WTC11 (cell line): ENCODE measurements at regions not wholly inside any gene's neighbourhood (a gene's known extent, or its start where the extent isn't known, plus 50 kb on each side); places are given as distances from the start of the nearest gene placed in this dataset.
A peak's percentile ranks its signal among the peaks of the same experiment; 100 is the strongest.

Experiments
- ATAC-seq: fragments of 200-7000 bp; cut with Tn5 transposase; 2 replicates; pipeline ENCODE4 v1.10.0; 2021; ENCODE audit warnings: mild to moderate bottlenecking, moderate library complexity
- CTCF ChIA-PET: fragments of 300-600 bp; sonication (Branson Sonifier 250); formaldehyde crosslinking; loops from one replicate; lab custom pipeline; 2021; ENCODE audit warnings: antibody characterized with exemption; lab: Charles Lee
- POLR2A ChIA-PET: fragments of 350-600 bp; sonication (Branson Sonifier 250); formaldehyde crosslinking; loops from one replicate; lab custom pipeline; 2021; ENCODE audit warnings: antibody characterized with exemption; lab: Charles Lee
- DNase-seq: peaks from one replicate; pipeline ENCODE4 v3.0.0; 2021; ENCODE audit warnings: low spot score
- H3K27ac Mint-ChIP-seq: 2 replicates; pipeline ENCODE4 v1.8.0; 2021; ENCODE audit warnings: mixed read lengths
- H3K27me3 Mint-ChIP-seq: 2 replicates; pipeline ENCODE4 v1.8.0; 2021; ENCODE audit warnings: low read depth, mild to moderate bottlenecking, moderate library complexity, mixed read lengths
- H3K36me3 Mint-ChIP-seq: 2 replicates; pipeline ENCODE4 v1.8.0; 2021; ENCODE audit warnings: mixed read lengths
- H3K4me1 Mint-ChIP-seq: 2 replicates; pipeline ENCODE4 v1.8.0; 2022; ENCODE audit warnings: mixed read lengths
- H3K4me3 Mint-ChIP-seq: 2 replicates; pipeline ENCODE4 v1.8.0; 2021; ENCODE audit warnings: mild to moderate bottlenecking, moderate library complexity, mixed read lengths
- H3K9me3 Mint-ChIP-seq: 2 replicates; pipeline ENCODE4 v1.8.0; 2021; ENCODE audit warnings: mixed read lengths
- CREB1 ChIP-seq: sonication (generic); formaldehyde crosslinking; IDR thresholded peaks from 2 replicates; pipeline ENCODE4 v1.8.0; 2023; ENCODE audit warnings: mild to moderate bottlenecking, missing genetic modification reagents
- GABPB1 ChIP-seq: sonication (generic); formaldehyde crosslinking; IDR thresholded peaks from 2 replicates; pipeline ENCODE4 v1.8.1; 2023; ENCODE audit warnings: mild to moderate bottlenecking, missing genetic modification reagents
- HMGA2 ChIP-seq: fragments of 250-450 bp; sonication (Bioruptor Pico); IDR thresholded peaks from 2 replicates; pipeline ENCODE4 v1.4.0; 2021; ENCODE audit warnings: mild to moderate bottlenecking, moderate library complexity
- IRF2 ChIP-seq: sonication (generic); formaldehyde crosslinking; IDR thresholded peaks from 2 replicates; pipeline ENCODE4 v1.8.0; 2022; ENCODE audit warnings: low read depth, missing genetic modification reagents, borderline replicate concordance
- OVOL2 ChIP-seq: fragments of 250-450 bp; sonication (Bioruptor Pico); IDR thresholded peaks from 2 replicates; pipeline ENCODE4 v1.9.0; 2021; ENCODE audit warnings: mild to moderate bottlenecking, borderline replicate concordance
- RELA ChIP-seq: sonication (generic); formaldehyde crosslinking; IDR thresholded peaks from 2 replicates; pipeline ENCODE4 v1.8.1; 2022; ENCODE audit warnings: missing genetic modification reagents, mild to moderate bottlenecking, borderline replicate concordance
- SMAD4 ChIP-seq: sonication (generic); formaldehyde crosslinking; IDR thresholded peaks from 2 replicates; pipeline ENCODE4 v1.8.0; 2022; ENCODE audit warnings: mild to moderate bottlenecking, missing genetic modification reagents
- SP1 ChIP-seq: sonication (generic); formaldehyde crosslinking; conservative IDR thresholded peaks from 2 replicates; pipeline ENCODE4 v1.8.1; 2022; ENCODE audit warnings: missing genetic modification reagents
- TEAD4 ChIP-seq: sonication (generic); formaldehyde crosslinking; IDR thresholded peaks from 2 replicates; pipeline ENCODE4 v1.8.0; 2022; ENCODE audit warnings: mild to moderate bottlenecking, missing genetic modification reagents
- ZNF138 ChIP-seq: sonication (generic); formaldehyde crosslinking; conservative IDR thresholded peaks from 2 replicates; pipeline ENCODE4 v1.8.1; 2022; ENCODE audit warnings: mild to moderate bottlenecking, moderate library complexity, missing genetic modification reagents
- ZNF423 ChIP-seq: fragments of 250-450 bp; sonication (Bioruptor Pico); IDR thresholded peaks from 2 replicates; pipeline ENCODE4 v2.1.2; 2022; ENCODE audit warnings: mild to moderate bottlenecking, moderate library complexity
- TF ChIP-seq, protein P1 (sequence below): sonication (generic); formaldehyde crosslinking; IDR thresholded peaks from 2 replicates; pipeline ENCODE4 v1.8.0; 2022; ENCODE audit warnings: mild to moderate bottlenecking, missing genetic modification reagents
- TF ChIP-seq, protein P2 (sequence below): sonication (generic); formaldehyde crosslinking; IDR thresholded peaks from 2 replicates; pipeline ENCODE4 v1.8.1; 2022; ENCODE audit warnings: mild to moderate bottlenecking, missing genetic modification reagents, moderate library complexity, borderline replicate concordance
- TF ChIP-seq, protein P3 (sequence below): sonication (generic); formaldehyde crosslinking; IDR thresholded peaks from 2 replicates; pipeline ENCODE4 v1.8.1; 2022; ENCODE audit warnings: missing genetic modification reagents, borderline replicate concordance
- TF ChIP-seq, protein P4 (sequence below): sonication (generic); formaldehyde crosslinking; IDR thresholded peaks from 2 replicates; pipeline ENCODE4 v1.8.1; 2022; ENCODE audit warnings: low read depth, mild to moderate bottlenecking, moderate library complexity, missing genetic modification reagents, borderline replicate concordance
- TF ChIP-seq, protein P5 (sequence below): sonication (generic); formaldehyde crosslinking; IDR thresholded peaks from 2 replicates; pipeline ENCODE4 v1.8.0; 2022; ENCODE audit warnings: missing genetic modification reagents
- TF ChIP-seq, protein P6 (sequence below): sonication (generic); formaldehyde crosslinking; IDR thresholded peaks from 2 replicates; pipeline ENCODE4 v1.8.0; 2023; ENCODE audit warnings: missing genetic modification reagents
- TF ChIP-seq, protein P7 (sequence below): sonication (generic); formaldehyde crosslinking; IDR thresholded peaks from 2 replicates; pipeline ENCODE4 v1.8.0; 2023; ENCODE audit warnings: missing genetic modification reagents, mild to moderate bottlenecking, borderline replicate concordance

DNA sequence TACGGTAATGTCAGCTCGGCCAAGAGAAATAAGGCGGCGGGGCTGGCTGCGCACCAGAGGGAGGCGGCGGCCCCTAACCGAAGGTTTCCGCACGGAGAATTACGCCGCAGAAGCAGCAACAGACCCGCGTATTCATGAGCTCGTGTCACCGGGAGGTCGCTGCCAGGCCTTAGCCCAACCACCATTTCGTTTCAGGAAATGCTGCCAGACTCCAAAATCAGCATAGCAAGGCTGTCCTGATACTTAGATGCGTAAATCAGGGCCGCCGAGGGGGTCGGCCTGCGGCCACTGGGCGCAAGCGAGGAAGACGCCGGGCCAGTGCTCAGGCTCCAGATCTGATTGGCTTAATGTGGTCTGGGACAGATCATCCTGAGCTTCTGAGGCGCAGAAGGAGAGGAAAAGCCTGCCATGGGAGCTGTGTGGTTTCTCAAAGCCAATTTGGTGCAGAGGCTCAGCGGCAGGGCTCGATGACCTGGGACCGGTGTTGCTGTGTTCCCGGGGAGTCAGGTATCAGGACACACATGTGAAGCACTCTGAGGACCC, 247.9 kb downstream of the BAMBI start:
- ChIA-PET CTCF (interaction anchor here (0.9 to 1.8 kb wide), 6 partner anchors 9 to 297 kb away, joined by 3 to 14 read pairs (median 6); no protein-coding TSS in a partner anchor), POLR2A (no interaction called here)
- TF ChIP-seq CREB1 (CRISPR knock-in tag): no peak
- TF ChIP-seq, protein P1, sequence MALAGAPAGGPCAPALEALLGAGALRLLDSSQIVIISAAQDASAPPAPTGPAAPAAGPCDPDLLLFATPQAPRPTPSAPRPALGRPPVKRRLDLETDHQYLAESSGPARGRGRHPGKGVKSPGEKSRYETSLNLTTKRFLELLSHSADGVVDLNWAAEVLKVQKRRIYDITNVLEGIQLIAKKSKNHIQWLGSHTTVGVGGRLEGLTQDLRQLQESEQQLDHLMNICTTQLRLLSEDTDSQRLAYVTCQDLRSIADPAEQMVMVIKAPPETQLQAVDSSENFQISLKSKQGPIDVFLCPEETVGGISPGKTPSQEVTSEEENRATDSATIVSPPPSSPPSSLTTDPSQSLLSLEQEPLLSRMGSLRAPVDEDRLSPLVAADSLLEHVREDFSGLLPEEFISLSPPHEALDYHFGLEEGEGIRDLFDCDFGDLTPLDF (CRISPR knock-in tag): no peak
- Mint-ChIP-seq H3K36me3 (no peaks in the 10 kb centered on the region), H3K4me1 (peaks cover 23% of the 10 kb centered on the region), H3K4me3 (peak overlapping the region; percentile 30; the same call in 1 of the 2 replicates), H3K9me3 (peaks cover 5% of the 10 kb centered on the region), H3K27me3 (peaks cover 4% of the 10 kb centered on the region; the same call in 1 of the 2 replicates), H3K27ac (peak overlapping the region; percentile 45; the same call in 1 of the 2 replicates)
- peak; percentile 77 for ATAC-seq
- DNase-seq: peak; percentile 50

DNA sequence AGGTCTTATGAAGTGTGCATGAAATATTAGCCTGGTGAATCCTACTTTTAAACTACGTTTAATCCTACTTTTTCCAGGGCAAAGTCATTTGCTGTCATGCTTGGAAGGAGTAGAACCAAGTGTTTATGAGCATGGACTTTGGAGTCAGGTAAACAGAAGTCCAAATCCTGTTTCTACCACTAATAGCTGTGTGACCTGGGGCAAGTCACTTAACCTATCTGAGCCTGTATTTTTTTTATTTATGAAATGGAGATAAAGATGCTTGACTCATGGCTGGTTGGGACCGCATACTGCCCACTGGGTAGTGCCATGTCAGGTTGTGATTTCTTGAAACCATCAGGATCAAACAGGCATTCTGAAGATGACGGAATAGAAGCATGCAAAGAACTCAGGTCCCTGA, 249.6 kb downstream of the BAMBI start:
- peaks cover 18% of the 10 kb centered on the region for H3K9me3 Mint-ChIP-seq
- ChIA-PET CTCF (interaction anchor here (1.9 kb wide), 1 partner anchor 12 kb away, joined by 8 read pairs; no protein-coding TSS in a partner anchor), POLR2A (no interaction called here)
- H3K27ac Mint-ChIP-seq: no peak overlapping the region
- no peaks in the 10 kb centered on the region for H3K36me3 Mint-ChIP-seq
- DNase-seq: no peak
- no peak for ATAC-seq
- no peak overlapping the region for H3K4me3 Mint-ChIP-seq
- peaks cover 4% of the 10 kb centered on the region; the same call in 1 of the 2 replicates for H3K27me3 Mint-ChIP-seq
- H3K4me1 Mint-ChIP-seq: peaks cover 23% of the 10 kb centered on the region
- TF ChIP-seq GABPB1 (no peak), OVOL2 (CRISPR knock-in tag) (no peak), HMGA2 (no peak), RELA (CRISPR knock-in tag) (no peak), ZNF423 (no peak), TEAD4 (no peak), IRF2 (CRISPR knock-in tag) (no peak), ZNF138 (CRISPR knock-in tag) (no peak), SMAD4 (CRISPR knock-in tag) (no peak), SP1 (no peak)
- TF ChIP-seq, protein P2, sequence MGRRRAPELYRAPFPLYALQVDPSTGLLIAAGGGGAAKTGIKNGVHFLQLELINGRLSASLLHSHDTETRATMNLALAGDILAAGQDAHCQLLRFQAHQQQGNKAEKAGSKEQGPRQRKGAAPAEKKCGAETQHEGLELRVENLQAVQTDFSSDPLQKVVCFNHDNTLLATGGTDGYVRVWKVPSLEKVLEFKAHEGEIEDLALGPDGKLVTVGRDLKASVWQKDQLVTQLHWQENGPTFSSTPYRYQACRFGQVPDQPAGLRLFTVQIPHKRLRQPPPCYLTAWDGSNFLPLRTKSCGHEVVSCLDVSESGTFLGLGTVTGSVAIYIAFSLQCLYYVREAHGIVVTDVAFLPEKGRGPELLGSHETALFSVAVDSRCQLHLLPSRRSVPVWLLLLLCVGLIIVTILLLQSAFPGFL (CRISPR knock-in tag): no peak
- TF ChIP-seq, protein P1 (CRISPR knock-in tag): no peak
- TF ChIP-seq, protein P3, sequence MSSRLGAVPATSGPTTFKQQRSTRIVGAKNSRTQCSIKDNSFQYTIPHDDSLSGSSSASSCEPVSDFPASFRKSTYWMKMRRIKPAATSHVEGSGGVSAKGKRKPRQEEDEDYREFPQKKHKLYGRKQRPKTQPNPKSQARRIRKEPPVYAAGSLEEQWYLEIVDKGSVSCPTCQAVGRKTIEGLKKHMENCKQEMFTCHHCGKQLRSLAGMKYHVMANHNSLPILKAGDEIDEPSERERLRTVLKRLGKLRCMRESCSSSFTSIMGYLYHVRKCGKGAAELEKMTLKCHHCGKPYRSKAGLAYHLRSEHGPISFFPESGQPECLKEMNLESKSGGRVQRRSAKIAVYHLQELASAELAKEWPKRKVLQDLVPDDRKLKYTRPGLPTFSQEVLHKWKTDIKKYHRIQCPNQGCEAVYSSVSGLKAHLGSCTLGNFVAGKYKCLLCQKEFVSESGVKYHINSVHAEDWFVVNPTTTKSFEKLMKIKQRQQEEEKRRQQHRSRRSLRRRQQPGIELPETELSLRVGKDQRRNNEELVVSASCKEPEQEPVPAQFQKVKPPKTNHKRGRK: no peak
- TF ChIP-seq, protein P4, sequence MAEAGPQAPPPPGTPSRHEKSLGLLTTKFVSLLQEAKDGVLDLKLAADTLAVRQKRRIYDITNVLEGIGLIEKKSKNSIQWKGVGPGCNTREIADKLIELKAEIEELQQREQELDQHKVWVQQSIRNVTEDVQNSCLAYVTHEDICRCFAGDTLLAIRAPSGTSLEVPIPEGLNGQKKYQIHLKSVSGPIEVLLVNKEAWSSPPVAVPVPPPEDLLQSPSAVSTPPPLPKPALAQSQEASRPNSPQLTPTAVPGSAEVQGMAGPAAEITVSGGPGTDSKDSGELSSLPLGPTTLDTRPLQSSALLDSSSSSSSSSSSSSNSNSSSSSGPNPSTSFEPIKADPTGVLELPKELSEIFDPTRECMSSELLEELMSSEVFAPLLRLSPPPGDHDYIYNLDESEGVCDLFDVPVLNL (CRISPR knock-in tag): no peak
- TF ChIP-seq, protein P5, sequence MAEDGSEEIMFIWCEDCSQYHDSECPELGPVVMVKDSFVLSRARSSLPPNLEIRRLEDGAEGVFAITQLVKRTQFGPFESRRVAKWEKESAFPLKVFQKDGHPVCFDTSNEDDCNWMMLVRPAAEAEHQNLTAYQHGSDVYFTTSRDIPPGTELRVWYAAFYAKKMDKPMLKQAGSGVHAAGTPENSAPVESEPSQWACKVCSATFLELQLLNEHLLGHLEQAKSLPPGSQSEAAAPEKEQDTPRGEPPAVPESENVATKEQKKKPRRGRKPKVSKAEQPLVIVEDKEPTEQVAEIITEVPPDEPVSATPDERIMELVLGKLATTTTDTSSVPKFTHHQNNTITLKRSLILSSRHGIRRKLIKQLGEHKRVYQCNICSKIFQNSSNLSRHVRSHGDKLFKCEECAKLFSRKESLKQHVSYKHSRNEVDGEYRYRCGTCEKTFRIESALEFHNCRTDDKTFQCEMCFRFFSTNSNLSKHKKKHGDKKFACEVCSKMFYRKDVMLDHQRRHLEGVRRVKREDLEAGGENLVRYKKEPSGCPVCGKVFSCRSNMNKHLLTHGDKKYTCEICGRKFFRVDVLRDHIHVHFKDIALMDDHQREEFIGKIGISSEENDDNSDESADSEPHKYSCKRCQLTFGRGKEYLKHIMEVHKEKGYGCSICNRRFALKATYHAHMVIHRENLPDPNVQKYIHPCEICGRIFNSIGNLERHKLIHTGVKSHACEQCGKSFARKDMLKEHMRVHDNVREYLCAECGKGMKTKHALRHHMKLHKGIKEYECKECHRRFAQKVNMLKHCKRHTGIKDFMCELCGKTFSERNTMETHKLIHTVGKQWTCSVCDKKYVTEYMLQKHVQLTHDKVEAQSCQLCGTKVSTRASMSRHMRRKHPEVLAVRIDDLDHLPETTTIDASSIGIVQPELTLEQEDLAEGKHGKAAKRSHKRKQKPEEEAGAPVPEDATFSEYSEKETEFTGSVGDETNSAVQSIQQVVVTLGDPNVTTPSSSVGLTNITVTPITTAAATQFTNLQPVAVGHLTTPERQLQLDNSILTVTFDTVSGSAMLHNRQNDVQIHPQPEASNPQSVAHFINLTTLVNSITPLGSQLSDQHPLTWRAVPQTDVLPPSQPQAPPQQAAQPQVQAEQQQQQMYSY (CRISPR knock-in tag): no peak
- TF ChIP-seq, protein P6, sequence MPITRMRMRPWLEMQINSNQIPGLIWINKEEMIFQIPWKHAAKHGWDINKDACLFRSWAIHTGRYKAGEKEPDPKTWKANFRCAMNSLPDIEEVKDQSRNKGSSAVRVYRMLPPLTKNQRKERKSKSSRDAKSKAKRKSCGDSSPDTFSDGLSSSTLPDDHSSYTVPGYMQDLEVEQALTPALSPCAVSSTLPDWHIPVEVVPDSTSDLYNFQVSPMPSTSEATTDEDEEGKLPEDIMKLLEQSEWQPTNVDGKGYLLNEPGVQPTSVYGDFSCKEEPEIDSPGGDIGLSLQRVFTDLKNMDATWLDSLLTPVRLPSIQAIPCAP (CRISPR knock-in tag): no peak
- TF ChIP-seq, protein P7, sequence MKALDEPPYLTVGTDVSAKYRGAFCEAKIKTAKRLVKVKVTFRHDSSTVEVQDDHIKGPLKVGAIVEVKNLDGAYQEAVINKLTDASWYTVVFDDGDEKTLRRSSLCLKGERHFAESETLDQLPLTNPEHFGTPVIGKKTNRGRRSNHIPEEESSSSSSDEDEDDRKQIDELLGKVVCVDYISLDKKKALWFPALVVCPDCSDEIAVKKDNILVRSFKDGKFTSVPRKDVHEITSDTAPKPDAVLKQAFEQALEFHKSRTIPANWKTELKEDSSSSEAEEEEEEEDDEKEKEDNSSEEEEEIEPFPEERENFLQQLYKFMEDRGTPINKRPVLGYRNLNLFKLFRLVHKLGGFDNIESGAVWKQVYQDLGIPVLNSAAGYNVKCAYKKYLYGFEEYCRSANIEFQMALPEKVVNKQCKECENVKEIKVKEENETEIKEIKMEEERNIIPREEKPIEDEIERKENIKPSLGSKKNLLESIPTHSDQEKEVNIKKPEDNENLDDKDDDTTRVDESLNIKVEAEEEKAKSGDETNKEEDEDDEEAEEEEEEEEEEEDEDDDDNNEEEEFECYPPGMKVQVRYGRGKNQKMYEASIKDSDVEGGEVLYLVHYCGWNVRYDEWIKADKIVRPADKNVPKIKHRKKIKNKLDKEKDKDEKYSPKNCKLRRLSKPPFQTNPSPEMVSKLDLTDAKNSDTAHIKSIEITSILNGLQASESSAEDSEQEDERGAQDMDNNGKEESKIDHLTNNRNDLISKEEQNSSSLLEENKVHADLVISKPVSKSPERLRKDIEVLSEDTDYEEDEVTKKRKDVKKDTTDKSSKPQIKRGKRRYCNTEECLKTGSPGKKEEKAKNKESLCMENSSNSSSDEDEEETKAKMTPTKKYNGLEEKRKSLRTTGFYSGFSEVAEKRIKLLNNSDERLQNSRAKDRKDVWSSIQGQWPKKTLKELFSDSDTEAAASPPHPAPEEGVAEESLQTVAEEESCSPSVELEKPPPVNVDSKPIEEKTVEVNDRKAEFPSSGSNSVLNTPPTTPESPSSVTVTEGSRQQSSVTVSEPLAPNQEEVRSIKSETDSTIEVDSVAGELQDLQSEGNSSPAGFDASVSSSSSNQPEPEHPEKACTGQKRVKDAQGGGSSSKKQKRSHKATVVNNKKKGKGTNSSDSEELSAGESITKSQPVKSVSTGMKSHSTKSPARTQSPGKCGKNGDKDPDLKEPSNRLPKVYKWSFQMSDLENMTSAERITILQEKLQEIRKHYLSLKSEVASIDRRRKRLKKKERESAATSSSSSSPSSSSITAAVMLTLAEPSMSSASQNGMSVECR: no peak
